ENCODE measurements at regions not wholly inside any gene's neighbourhood (a gene's known extent, or its start where the extent isn't known, plus 50 kb on each side); places are given as distances from the start of the nearest gene placed in this dataset.

DNA sequence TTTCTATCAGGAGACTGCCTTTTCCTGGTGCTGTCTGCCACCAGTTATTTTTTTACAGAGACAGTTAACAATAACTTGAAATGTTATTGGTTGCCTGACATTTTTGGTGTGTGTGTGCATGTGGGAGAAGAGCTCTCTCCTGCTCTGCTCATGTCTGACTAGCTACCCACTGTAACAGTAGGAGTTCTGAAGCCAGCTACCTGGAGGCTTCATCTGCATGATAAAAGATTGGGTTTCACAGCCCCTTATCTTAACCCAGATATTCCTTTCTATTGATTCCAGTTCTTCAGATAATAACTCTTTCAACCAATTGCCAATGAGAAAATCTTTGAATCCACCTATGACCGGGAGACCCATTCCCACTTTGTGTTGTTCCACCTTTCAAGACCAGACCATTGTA is 237.4 kb upstream of the PPP1R3A start:
- Histone ChIP-seq H3K4me2 (no peak overlapping the region), H3K36me3 (replicated peaks in 1 of 2; ENCODE audit: control insufficient read depth in 1 of 2, insufficient read depth in 2 of 2, low read length in 1 of 2) (no peaks in the 10 kb centered on the region), H3K9ac (no peak overlapping the region), H3K27ac (ENCODE audit: low read depth in 2 of 2, low read length in 1 of 2) (no peak overlapping the region), H3K4me3 (ENCODE audit: low read depth in 2 of 2, low read length in 1 of 2) (no peak overlapping the region), H2AFZ (ENCODE audit: low read depth) (no peak overlapping the region), H4K20me1 (ENCODE audit: insufficient read depth) (no peaks in the 10 kb centered on the region), H3K79me2 (ENCODE audit: insufficient read depth) (no peaks in the 10 kb centered on the region), H3K27me3 (ENCODE audit: insufficient read depth) (no peaks in the 10 kb centered on the region), H3K9me3 (no peaks in the 10 kb centered on the region), H3K4me1 (ENCODE audit: control insufficient read depth in 1 of 2, insufficient read depth in 2 of 2, low read depth in 1 of 2, low read length in 1 of 2) (no peaks in the 10 kb centered on the region), H3F3A (replicated peaks; ENCODE audit: insufficient read depth) (no peaks in the 10 kb centered on the region), H3K9me2 (no peaks in the 10 kb centered on the region)
- whole genome bisulfite sequencing (ENCODE audit: low lambda C conversion rate): 17% methylated on average over 1 of the region's 1 CpG
- POLR2A ChIA-PET: no interaction called here
- TF ChIP-seq, protein P1, sequence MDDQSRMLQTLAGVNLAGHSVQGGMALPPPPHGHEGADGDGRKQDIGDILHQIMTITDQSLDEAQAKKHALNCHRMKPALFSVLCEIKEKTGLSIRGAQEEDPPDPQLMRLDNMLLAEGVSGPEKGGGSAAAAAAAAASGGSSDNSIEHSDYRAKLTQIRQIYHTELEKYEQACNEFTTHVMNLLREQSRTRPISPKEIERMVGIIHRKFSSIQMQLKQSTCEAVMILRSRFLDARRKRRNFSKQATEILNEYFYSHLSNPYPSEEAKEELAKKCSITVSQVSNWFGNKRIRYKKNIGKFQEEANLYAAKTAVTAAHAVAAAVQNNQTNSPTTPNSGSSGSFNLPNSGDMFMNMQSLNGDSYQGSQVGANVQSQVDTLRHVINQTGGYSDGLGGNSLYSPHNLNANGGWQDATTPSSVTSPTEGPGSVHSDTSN (IDR thresholded peaks at IDR 0.05): no peak
- TF ChIP-seq GABPA (IDR thresholded peaks at IDR 0.05; ENCODE audit: low read depth) (no peak), YY1 (IDR thresholded peaks at IDR 0.05; ENCODE audit: low read depth) (no peak), CTCF (IDR thresholded peaks at IDR 0.05) (no peak), ELF1 (IDR thresholded peaks at IDR 0.05) (no peak), RFX5 (IDR thresholded peaks at IDR 0.05; ENCODE audit: low read length) (no peak), RAD21 (IDR thresholded peaks at IDR 0.05; ENCODE audit: low read length) (no peak), SMC3 (IDR thresholded peaks at IDR 0.05; ENCODE audit: low read depth, low read length) (no peak), CHD2 (IDR thresholded peaks at IDR 0.05; ENCODE audit: low read length, partially characterized antibody) (no peak), NFIC (IDR thresholded peaks at IDR 0.05; ENCODE audit: borderline replicate concordance) (no peak)
- TF ChIP-seq, protein P2, sequence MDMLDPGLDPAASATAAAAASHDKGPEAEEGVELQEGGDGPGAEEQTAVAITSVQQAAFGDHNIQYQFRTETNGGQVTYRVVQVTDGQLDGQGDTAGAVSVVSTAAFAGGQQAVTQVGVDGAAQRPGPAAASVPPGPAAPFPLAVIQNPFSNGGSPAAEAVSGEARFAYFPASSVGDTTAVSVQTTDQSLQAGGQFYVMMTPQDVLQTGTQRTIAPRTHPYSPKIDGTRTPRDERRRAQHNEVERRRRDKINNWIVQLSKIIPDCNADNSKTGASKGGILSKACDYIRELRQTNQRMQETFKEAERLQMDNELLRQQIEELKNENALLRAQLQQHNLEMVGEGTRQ (IDR thresholded peaks at IDR 0.05; ENCODE audit: borderline replicate concordance, low read depth, low read length): no peak
- CTCF ChIA-PET: no interaction called here
- DNase-seq: no peak

GRCh38 chr7:114155116-114156110 is 236.6 kb upstream of the PPP1R3A start:
- POLR2A ChIA-PET: no interaction called here
- no peaks in the 10 kb centered on the region for H3K4me1 ChIP-seq (ENCODE audit: control insufficient read depth in 1 of 2, insufficient read depth in 2 of 2, low read depth in 1 of 2, low read length in 1 of 2)
- TF ChIP-seq, protein P2 (IDR thresholded peaks at IDR 0.05; ENCODE audit: borderline replicate concordance, low read depth, low read length): no peak
- TF ChIP-seq CHD2 (IDR thresholded peaks at IDR 0.05; ENCODE audit: low read length, partially characterized antibody) (no peak), GATA2 (CRISPR knock-in tag; IDR thresholded peaks at IDR 0.05) (no peak), TCF12 (IDR thresholded peaks at IDR 0.05) (no peak), FOXM1 (IDR thresholded peaks at IDR 0.05; ENCODE audit: low read depth) (no peak), ELF1 (IDR thresholded peaks at IDR 0.05) (no peak), ZBTB33 (IDR thresholded peaks at IDR 0.05; ENCODE audit: borderline replicate concordance, low read depth) (no peak), RXRA (IDR thresholded peaks at IDR 0.05; ENCODE audit: borderline replicate concordance, low read depth) (no peak), SIN3A (IDR thresholded peaks at IDR 0.05; ENCODE audit: borderline replicate concordance, low read depth, low read length) (no peak), TEAD4 (IDR thresholded peaks at IDR 0.05; ENCODE audit: borderline replicate concordance, insufficient read depth) (no peak)

More at GRCh38 chr7:114155116-114156110, 236.6 kb upstream of the PPP1R3A start:
- no peaks in the 10 kb centered on the region for H3K27me3 ChIP-seq (ENCODE audit: insufficient read depth)
- H3K9me3 ChIP-seq: no peaks in the 10 kb centered on the region
- H2AFZ ChIP-seq (ENCODE audit: low read depth): no peak overlapping the region
- no peaks in the 10 kb centered on the region for H3K79me2 ChIP-seq (ENCODE audit: insufficient read depth)
- no peak overlapping the region for H3K27ac ChIP-seq (ENCODE audit: low read depth in 2 of 2, low read length in 1 of 2)
- 0 out of 2 replicates have a peak, but pooled peaks cover 4% of the 10 kb centered on the region for H4K20me1 ChIP-seq (ENCODE audit: insufficient read depth)
- H3K4me3 ChIP-seq (ENCODE audit: low read depth in 2 of 2, low read length in 1 of 2): no peak overlapping the region
- DNase-seq: no peak
- no peak overlapping the region for H3K4me2 ChIP-seq
- CTCF ChIA-PET: no interaction called here
- no peaks in the 10 kb centered on the region for H3F3A ChIP-seq (replicated peaks; ENCODE audit: insufficient read depth)
- H3K9me2 ChIP-seq: no peaks in the 10 kb centered on the region
- H3K9ac ChIP-seq: no peak overlapping the region
- WGBS (ENCODE audit: low lambda C conversion rate): 4% methylated on average over 9 of the region's 9 CpGs
- no peaks in the 10 kb centered on the region for H3K36me3 ChIP-seq (replicated peaks in 1 of 2; ENCODE audit: control insufficient read depth in 1 of 2, insufficient read depth in 2 of 2, low read length in 1 of 2)

Measured in SK-N-SH (cell line).